ENCODE measurements at regions not wholly inside any gene's neighbourhood (a gene's known extent, or its start where the extent isn't known, plus 50 kb on each side); places are given as distances from the start of the nearest gene placed in this dataset.

DNA sequence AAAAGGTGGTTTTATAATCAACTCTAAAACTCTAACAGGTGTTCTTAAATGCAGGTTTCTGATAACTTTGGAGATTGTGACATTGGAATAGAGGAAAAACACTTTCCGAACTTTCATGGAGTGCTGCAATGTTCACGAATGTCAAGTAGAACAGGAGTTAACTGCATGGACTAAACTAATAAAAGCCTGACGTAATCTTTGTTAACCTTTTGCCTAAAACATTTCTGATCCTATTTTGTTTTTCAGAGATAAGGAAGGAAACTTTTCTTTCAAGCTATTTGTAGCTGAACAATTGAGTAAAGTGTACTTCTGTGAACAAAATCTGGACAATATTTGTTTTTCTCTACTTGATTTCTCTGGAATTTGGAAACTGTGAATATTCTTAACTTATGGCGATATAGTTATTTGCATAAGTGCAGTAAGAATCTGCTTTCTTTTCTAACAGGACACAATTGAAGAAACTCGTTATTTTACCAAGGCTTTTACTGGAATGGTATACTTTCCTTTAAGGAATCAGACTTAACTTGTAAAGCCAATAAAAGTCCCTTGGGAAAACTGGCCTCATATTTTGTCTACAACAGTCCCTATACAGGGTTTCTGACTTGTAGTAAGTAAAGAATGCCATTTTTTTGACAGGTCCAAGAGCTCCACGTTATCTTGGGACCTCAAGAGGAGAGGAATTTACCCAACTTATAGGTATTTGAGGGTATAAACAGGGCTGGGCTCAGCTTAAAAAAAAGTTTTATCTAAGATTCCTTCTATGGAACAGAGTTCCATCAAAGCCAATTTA is 154.7 kb downstream of the NXNL2 start:
- no peak overlapping the region for H3K27ac ChIP-seq
- no peak overlapping the region for H3K4me3 ChIP-seq

DNA sequence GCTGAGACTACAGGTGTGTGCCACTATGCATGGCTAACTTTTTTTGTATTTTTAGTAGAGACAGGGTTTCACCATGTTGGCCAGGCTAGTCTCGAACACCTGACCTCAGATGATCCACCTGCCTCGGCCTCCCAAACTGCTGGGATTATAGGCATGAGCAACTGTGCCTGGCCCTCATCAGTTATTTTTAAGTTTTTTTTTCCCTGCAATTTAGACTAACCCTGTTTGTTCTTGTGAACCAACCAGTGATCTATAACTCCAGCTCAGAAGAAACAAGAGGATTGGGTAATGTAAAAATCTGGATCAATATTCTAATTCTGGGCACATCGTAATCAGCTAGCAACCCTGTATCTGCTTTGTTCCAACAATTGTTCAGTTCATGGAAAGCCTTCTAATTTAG is 155.7 kb downstream of the NXNL2 start:
- H3K27ac ChIP-seq = no peak overlapping the region
- no peak overlapping the region for H3K4me3 ChIP-seq

DNA sequence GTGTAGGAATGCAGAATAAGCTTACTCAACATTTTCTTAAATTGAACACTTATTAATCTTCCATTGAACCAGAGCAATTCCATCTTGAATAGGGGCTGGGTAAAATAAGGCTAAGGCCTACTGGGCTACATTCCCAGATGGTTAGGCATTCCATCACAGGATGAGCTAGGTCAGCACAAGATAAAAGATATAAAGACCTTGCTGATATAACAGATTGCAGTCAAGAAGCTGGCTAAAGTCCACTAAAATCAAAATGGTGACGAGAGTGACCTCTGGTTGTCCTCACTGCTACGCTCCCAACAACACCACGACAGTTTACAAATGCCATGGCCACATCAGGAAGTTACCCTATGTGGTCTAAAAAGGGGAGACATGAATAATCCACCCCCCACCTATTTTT is 156.1 kb downstream of the NXNL2 start:
- no peak overlapping the region for H3K27ac ChIP-seq

DNA sequence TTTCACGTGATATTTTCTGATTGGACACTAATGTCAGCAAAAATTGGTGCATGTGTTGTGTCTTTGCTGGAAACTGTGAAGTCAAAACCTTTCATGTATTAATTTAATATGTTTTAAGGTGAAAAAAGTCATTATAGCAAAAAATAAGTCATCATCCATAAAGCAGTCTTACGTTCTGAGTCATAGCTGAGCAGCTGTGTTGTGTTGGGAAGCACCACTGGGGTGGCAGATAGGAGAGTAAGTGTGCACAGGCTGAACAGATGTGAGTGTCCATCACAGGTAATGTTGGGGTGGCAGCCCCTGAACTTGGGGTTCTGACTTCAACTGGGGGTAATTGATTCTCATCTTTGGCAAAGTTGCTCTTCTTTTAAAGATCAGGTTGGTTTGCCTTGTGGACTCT is 156.8 kb downstream of the NXNL2 start:
- Histone ChIP-seq H3K27ac (no peak overlapping the region), H3K4me3 (no peak overlapping the region)

More for the DNA sequence above, 156.1 kb downstream of the NXNL2 start:
- H3K4me3 ChIP-seq = no peak overlapping the region

DNA sequence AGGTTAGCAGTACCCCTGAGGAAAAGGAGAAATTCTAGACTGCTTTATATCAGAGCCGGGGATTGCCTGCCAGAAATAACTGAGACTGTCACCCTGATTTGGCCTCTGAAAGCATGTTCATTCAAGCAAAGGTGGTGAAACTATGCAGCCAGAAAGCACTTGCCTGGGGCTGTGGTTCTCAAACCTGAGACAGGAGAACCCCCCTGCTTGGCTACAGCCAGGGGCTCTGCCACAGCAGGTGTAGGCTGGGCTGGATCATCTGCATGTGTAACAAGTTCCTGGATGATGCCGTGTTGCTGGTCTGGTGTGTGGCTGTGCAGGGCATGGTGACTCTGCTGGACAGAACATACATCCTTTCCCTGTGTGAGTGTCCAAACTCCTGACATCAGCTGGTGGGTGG is 157.8 kb downstream of the NXNL2 start:
- no peak overlapping the region for H3K27ac ChIP-seq

DNA sequence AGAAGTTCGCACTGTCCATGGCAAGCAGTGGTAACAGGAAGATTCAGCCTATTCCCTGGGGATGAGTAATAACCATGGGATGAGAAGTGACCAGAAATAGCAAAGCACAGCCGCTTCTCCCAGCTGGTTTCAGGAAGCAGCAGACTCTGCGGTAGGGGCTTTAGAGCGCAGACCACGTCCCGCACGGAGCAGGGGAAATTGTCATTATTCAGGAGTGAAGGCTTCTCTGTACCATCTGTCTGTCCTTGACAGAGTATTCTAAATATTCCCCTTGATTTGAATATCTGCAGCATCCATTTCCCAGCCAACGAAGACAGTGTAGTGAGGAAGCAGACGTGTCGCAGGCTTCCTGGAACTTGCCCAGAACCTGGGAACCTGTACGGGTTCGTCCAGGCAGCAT is 159.6 kb downstream of the NXNL2 start:
- no peak overlapping the region for H3K27ac ChIP-seq
- H3K4me3 ChIP-seq = no peak overlapping the region

More for the DNA sequence above, 157.8 kb downstream of the NXNL2 start:
- H3K4me3 ChIP-seq = no peak overlapping the region

DNA sequence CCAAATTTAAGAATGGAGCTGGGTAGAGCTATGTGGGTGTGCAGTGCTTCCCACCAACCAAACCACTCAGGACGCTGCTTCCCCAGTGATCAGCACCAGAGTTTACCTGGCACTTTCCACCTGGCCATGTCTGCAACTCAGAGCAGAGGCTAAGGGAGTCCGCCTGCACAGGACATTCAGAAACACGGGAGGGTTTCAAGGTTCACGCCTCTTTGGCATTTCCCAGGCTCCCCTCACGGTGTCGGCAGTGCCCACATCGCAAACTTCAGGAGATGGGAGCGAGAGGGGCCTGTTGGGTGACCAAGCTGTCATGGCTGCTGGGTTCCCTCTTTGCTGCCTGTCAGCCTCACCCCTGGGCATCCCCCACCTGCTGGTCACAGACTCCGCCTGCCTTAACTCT is 161.5 kb downstream of the NXNL2 start:
- H3K27ac ChIP-seq = no peak overlapping the region
- H3K4me3 ChIP-seq = no peak overlapping the region

DNA sequence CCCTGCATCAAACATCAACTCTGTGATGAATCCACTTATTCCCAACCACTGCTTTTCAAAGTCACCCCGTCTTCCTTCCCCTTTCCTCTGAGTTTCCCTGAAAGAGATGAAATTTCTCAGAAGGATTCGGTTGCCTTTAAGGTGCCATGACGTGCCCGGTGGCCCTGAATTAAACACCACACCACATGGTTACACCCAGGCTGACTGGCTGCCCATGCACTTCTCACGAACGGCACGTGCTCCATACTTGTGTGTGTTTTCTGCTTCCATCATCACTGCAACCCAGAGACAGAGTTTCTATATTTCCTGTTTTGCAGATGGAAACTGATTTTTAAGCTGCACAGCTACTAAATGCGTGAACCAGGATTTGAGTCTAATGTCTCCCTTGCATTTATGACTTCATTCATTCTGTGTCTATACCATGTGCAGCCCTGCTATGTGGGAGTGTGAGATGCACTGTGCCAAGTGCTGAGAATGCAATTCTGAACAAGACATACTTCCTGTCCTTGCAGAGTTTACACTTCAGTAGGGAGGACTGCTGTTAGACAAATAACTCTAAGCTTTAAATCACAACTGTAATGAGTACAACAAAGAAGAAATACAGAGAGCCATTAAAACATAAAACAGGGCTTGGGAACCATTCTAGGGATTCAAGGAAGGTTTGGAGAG is 162.9 kb downstream of the NXNL2 start:
- Histone ChIP-seq H3K27ac (no peak overlapping the region), H3K4me3 (no peak overlapping the region)

DNA sequence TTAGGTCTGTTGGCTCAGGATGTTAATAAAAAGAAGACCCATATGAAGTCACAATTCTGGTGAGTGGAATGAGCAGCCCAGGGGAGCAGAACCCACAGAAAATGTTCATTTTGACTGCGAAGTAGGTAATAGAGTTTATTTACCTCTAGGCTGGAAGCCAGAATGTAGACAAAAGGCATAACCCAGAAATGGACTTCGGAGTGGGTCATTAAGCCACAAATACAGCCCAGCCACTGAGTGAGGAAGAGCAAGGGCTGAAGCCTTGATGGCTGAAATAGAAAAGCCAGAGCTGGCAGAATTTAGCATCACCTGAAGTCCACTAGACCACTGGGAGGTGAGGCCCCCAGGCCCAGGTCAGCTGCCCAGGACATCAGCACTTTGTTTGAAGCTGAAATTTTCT is 168.0 kb downstream of the NXNL2 start:
- H3K4me3 ChIP-seq = no peak overlapping the region
- H3K27ac ChIP-seq = no peak overlapping the region

DNA sequence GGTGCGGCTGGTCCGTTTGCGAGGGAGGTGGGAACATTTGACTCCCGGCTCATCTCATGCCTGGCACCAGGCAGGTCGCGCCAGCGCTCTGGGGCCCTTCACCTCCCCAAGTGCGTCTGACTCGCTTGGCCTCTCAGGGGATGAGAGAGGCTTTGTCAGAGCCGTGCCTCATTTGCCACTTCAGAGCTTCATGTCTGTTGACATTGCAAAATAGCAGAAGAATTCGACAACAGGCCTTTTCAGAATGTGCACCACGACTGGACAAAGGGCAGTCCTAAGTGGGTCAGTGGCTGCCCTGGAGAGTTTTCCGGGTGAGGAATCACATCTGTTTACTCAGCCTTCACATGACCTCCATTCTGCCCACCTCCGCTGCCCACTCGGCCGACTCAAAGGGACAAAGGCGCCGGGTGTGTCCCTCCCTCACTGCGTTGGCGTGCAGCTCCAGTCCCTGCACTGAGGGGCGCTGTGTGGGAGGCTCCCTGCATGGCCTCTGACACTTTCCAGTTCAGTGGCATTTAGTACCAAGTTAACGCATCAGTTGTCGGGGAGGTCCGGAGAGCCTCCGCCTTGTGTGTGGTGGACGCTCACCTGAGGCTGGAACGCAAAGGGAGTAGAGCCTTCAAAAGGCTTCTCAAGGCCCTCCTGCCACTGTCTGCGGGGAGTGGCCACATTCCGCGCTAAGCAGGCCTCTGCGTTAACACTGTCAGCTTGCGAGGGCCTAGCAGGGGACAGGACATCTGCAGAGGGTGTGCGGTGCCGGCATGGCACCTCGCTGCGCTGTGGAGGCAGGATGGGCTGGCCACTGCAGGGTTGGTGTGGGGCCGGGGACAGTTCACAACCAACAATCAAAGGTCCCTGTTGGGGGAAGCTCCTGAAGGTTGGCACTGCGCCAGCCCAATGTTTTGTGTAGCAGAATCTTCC is 171.5 kb downstream of the NXNL2 start:
- Histone ChIP-seq H3K4me3 (no peak overlapping the region), H3K27ac (no peak overlapping the region)

DNA sequence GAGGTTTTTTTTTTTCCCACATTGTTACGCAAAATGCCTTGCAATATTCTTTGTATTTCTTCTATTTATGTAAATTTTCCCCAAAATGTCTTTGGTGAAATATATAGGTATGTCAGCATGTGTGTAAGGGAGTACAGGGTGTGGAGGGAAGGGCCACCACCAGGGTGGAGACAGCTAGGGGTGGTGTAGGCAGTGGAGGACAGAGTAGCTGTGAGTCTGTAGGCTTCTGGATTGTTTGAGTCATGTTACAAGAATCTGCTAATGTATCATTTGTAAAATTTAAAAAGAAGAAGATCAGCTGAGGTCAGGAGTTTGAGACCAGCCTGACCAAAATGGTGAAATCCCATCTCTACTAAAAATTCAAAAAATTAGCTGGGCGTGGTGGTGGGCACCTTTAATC is 175.5 kb downstream of the NXNL2 start:
- H3K4me3 ChIP-seq = no peak overlapping the region
- no peak overlapping the region for H3K27ac ChIP-seq

DNA sequence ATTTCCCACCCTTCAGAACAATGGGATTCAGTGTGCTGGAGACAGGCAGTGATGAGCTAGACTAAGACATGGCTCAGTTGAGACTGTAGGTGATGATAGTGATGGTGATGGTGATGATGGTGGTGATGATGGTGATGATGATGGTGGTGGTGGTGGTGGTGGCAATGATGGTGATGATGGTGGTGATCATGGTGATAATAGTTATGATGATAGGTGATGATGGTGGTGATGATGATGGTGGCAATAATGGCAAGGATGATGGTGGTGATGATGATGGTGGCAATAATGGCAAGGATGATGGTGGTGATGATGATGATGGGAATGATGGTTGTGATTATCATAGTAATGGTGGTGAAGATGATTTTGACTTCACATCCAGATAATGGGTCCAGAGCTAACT is 176.7 kb downstream of the NXNL2 start:
- H3K27ac ChIP-seq = no peak overlapping the region

DNA sequence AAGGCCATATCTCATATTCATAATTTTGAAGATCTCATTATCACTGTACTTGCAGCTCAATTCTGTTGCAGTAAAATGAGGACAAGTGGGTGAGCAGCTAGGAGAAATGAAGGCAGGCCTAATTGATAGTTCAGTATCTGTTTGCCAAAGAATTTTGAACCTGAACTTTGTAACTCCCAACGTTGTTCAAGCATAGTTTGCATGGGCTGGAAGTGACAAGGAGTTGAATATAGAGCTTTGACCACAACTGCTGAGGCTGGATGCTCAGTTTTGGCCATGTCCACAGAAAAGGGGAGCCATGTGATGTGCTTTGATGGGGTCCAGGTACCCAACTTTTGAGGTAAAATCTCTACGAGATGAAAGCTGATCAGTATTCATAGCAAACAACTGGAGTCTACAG is 177.5 kb downstream of the NXNL2 start:
- Histone ChIP-seq H3K27ac (no peak overlapping the region), H3K4me3 (no peak overlapping the region)

More for the DNA sequence above, 176.7 kb downstream of the NXNL2 start:
- H3K4me3 ChIP-seq = no peak overlapping the region

DNA sequence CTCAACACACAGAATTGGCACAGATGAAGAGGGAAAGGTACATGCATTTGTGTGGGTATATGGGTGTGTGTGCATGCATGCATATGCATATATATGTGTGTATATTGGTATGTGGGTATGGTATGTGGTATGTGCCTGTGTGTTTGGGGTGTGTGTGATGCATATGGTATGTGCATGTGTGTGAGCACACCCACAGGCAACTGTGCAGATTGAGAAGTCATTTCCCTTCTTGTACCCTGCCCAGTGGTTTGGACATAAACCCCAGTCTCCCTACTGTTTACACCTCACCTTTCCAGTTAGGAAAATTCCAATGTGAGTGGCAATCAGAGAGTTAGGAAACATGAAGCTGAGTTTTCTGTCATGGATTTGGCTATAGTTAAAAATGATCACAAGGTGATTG is 178.0 kb downstream of the NXNL2 start:
- no peak overlapping the region for H3K27ac ChIP-seq

DNA sequence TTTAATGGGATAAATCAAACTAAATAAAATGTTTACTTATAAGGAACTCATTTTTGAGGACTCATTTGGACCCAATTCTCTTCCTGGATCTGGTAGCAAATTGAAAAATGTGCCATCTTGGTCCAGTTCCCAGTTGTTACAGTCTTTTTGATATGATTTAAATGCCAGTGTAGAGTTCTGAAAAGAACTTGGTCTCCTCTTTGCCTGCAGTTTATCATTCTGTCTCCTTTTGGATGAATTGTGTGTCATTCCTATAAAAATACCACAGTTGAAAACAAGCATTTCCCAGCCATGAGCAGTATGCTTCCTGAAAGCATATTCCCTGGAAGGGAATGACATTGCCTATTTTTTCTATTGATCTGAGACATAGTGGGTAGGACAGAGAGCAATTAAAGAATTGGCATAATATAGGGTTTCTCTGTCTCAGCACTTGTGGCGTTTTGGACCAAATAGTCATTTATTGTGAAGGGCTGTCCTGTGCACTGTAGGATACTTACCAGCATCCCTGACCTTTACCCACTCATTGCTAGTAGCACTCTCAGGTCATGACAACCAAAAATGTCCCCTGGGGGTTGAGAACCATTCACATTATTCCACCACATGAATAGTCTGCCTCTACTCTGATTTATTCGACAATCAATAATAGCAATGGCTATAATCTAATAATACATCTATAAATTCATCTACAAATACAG is 181.8 kb downstream of the NXNL2 start:
- Histone ChIP-seq H3K4me3 (no peak overlapping the region), H3K27ac (no peak overlapping the region)

More for the DNA sequence above, 178.0 kb downstream of the NXNL2 start:
- no peak overlapping the region for H3K4me3 ChIP-seq

DNA sequence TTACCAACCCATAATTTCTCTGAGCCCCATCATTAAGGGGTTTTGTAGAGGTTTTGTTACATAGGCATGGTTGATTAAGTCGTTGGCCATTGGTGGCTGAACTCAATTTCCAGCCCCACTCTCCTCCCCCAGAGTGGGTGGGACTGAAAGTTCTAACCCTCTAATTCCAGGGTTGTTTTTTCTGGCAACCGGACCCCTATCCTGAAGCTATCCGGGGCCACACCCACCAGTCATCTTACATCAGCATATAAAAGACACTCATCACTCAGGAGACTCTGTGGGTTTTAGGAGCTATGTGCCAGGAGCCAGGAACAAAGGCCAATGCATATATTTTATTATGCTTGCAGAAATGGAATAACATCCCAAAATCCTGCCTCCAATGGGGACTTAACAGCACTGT is 186.0 kb downstream of the NXNL2 start:
- no peak overlapping the region for H3K4me3 ChIP-seq
- no peak overlapping the region for H3K27ac ChIP-seq

DNA sequence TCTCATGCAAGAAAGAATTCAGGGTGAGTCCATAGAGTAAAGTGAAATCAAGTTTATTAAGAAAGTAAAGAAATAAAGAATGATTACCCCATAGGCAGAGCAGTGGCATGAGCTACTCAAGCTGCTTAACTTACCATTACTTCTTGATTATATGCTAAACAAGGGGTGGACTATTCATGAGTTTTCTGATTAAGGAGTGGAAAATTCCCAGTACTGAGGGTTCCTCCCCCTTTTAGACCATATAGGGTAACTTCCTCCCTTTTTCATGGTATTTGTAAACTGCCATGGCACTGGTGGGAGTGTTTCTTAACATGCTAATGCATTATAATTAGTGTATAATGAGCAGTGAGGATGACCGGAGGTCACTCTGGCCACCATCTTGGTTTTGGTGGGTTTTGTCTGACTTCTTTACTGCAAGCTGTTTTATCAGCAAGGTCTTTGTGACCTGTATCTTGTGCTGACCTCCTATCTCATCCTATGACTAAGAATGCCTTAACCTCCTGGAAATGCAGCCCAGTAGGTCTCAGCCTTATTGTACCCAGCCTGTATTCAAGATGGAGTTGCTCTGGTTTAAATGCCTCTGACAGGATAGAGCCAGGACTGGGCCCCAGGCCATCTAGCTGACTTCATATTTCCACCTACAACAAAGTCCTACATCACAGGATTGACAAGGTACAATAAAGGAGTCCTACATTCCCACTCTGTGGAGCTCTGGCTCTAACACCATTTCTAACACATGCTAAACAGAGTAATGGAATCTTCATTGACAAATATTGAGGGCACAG is 186.7 kb downstream of the NXNL2 start:
- H3K27ac ChIP-seq = no peak overlapping the region
- H3K4me3 ChIP-seq = no peak overlapping the region

DNA sequence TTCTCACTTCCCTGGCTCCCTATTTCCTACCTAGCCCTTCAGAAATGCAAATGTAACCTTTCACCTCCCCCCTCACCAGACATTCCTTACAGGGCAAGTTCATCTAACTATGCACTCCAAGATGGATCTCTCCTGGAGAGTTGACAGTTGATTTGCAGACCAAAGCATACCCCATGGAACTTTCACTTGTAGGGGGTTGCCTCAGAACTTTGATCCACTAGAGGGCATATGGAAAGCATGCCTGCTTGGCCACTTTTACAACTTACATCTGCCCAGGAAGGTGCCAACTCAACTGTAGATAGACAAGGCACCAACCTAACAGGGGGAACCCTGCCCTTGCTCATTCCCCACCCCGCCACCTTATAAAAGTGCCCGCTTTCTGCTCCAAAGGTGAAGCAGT is 187.8 kb downstream of the NXNL2 start:
- H3K27ac ChIP-seq = no peak overlapping the region
- H3K4me3 ChIP-seq = no peak overlapping the region

DNA sequence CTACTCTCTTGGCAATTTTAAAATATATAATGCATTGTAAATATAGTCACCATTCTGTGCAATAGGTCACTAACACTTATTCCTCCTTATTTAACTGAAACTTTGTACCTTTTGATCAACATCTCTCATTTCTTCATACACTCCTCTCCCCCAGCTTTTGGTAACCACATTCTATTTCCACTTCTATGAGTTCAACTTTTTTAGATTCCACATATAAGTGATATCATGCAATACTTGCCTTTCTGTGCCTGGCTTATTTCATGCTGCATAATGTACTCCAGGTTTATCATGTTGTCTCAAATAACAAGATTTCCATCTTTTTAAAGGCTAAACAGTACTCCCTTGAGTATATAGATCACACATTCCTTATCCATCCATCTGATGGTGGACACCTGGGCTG is 188.8 kb downstream of the NXNL2 start:
- no peak overlapping the region for H3K4me3 ChIP-seq

More for the DNA sequence above, 188.8 kb downstream of the NXNL2 start:
- H3K27ac ChIP-seq = no peak overlapping the region
